DND-41 (cell line): ENCODE measurements at regions not wholly inside any gene's neighbourhood (a gene's known extent, or its start where the extent isn't known, plus 50 kb on each side); places are given as distances from the start of the nearest gene placed in this dataset.

Source experiments
- EZH2 ChIP-seq: IDR thresholded peaks from 3 replicates; pipeline ENCODE4 v1.6.1; 2012; ENCODE audit warnings: borderline replicate concordance, low read depth, mild to moderate bottlenecking, moderate library complexity, low read length, inconsistent platforms; ENCODE audit not compliant: severe bottlenecking
- TF ChIP-seq, protein P1 (sequence below): IDR thresholded peaks from 2 replicates; pipeline ENCODE4 v1.5.1; 2012; ENCODE audit warnings: borderline replicate concordance, low read length, moderate library complexity, mild to moderate bottlenecking; ENCODE audit not compliant: poor library complexity, severe bottlenecking; ENCODE audit errors: extremely low read depth

DNA sequence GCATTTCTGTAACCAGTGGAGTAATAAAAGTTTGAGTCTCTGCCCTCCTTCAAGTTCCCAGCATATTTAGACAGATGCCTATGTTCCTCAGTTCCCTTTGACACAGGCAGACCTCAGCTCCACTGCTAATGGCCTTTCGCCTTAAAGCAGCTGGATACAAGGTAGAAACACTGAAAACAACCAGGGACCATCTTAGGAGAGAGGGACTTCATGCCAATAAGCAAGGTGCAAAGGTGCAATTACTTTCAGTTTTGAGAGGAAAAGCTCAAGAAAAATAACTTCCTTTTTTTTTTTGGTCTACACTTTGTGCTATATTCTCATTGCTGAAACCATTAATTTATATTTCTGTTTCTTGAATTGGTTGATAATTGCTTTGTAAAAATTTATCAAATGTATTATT lies 781.9 kb upstream of the GALNTL6 start:
- TF ChIP-seq, protein P1, sequence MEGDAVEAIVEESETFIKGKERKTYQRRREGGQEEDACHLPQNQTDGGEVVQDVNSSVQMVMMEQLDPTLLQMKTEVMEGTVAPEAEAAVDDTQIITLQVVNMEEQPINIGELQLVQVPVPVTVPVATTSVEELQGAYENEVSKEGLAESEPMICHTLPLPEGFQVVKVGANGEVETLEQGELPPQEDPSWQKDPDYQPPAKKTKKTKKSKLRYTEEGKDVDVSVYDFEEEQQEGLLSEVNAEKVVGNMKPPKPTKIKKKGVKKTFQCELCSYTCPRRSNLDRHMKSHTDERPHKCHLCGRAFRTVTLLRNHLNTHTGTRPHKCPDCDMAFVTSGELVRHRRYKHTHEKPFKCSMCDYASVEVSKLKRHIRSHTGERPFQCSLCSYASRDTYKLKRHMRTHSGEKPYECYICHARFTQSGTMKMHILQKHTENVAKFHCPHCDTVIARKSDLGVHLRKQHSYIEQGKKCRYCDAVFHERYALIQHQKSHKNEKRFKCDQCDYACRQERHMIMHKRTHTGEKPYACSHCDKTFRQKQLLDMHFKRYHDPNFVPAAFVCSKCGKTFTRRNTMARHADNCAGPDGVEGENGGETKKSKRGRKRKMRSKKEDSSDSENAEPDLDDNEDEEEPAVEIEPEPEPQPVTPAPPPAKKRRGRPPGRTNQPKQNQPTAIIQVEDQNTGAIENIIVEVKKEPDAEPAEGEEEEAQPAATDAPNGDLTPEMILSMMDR: no peak
- no peak for TF ChIP-seq EZH2
